ENCODE measurements at regions not wholly inside any gene's neighbourhood (a gene's known extent, or its start where the extent isn't known, plus 50 kb on each side); places are given as distances from the start of the nearest gene placed in this dataset.
"Not testable (repeated sequence)": the region's sequence is repeated elsewhere in the genome, so short reads cannot be mapped to it uniquely, and the experiment has no call there.

GRCh38 chr14:44384601-44385293 lies 122.3 kb downstream of the FSCB start:
- not testable (repeated sequence) for TF ChIP-seq CTCF (IDR thresholded peaks at IDR 0.05 in 4 of 5, conservative IDR thresholded peaks at IDR 0.05 in 1 of 5); POLR2A (IDR thresholded peaks at IDR 0.05)

All from gastrocnemius medialis (tissue), 4 donors.